ENCODE measurements at regions not wholly inside any gene's neighbourhood (a gene's known extent, or its start where the extent isn't known, plus 50 kb on each side); places are given as distances from the start of the nearest gene placed in this dataset.
"Not testable (repeated sequence)": the region's sequence is repeated elsewhere in the genome, so short reads cannot be mapped to it uniquely, and the experiment has no call there.

GRCh38 chr17:16870253-16871245, 101.4 kb downstream of the TNFRSF13B start:
- DNase-seq, result no peak

GRCh38 chr17:16869531-16870252, 102.2 kb downstream of the TNFRSF13B start:
- not testable (repeated sequence) for DNase-seq

- not testable (repeated sequence) for DNase-seq
These were observed 103.3 kb downstream of the TNFRSF13B start for GRCh38 chr17:16868616-16869015.

- DNase-seq, result not testable (repeated sequence)
These were observed 104.4 kb downstream of the TNFRSF13B start for GRCh38 chr17:16867545-16867944.

GRCh38 chr17:16866841-16867240, 105.1 kb downstream of the TNFRSF13B start:
- DNase-seq, result not testable (repeated sequence)

GRCh38 chr17:16866436-16866835, 105.5 kb downstream of the TNFRSF13B start:
- no peak for DNase-seq

- not testable (repeated sequence) for DNase-seq
These were observed 106.2 kb downstream of the TNFRSF13B start for GRCh38 chr17:16865704-16866103.

- not testable (repeated sequence) for DNase-seq
These were observed 106.8 kb downstream of the TNFRSF13B start for GRCh38 chr17:16865077-16865613.

GRCh38 chr17:16864462-16865076, 107.3 kb downstream of the TNFRSF13B start:
- DNase-seq, result not testable (repeated sequence)

GRCh38 chr17:16861152-16861551, 110.8 kb downstream of the TNFRSF13B start:
- not testable (repeated sequence) for DNase-seq

- DNase-seq, result not testable (repeated sequence)
These were observed 111.5 kb downstream of the TNFRSF13B start for GRCh38 chr17:16860467-16860866.

- DNase-seq, result not testable (repeated sequence)
These were observed 112.4 kb downstream of the TNFRSF13B start for GRCh38 chr17:16859515-16859914.

- DNase-seq, result not testable (repeated sequence)
These were observed 114.2 kb downstream of the TNFRSF13B start for GRCh38 chr17:16857746-16858145.

- not testable (repeated sequence) for DNase-seq
These were observed 115.1 kb downstream of the TNFRSF13B start for GRCh38 chr17:16856846-16857245.

- DNase-seq, result not testable (repeated sequence)
These were observed 115.7 kb downstream of the TNFRSF13B start for GRCh38 chr17:16856171-16856570.

- not testable (repeated sequence) for DNase-seq
These were observed 117.3 kb downstream of the TNFRSF13B start for GRCh38 chr17:16854636-16855035.

- no peak for DNase-seq
These were observed 118.1 kb downstream of the TNFRSF13B start for GRCh38 chr17:16853661-16854320.

- DNase-seq, result not testable (repeated sequence)
These were observed 122.1 kb downstream of the TNFRSF13B start for GRCh38 chr17:16849861-16850260.

GRCh38 chr17:16848997-16849396, 122.9 kb downstream of the TNFRSF13B start:
- not testable (repeated sequence) for DNase-seq

GRCh38 chr17:16845098-16845497, 126.8 kb downstream of the TNFRSF13B start:
- not testable (repeated sequence) for DNase-seq

- not testable (repeated sequence) for DNase-seq
These were observed 127.2 kb downstream of the TNFRSF13B start for GRCh38 chr17:16844669-16845068.

GRCh38 chr17:16843511-16843910, 128.4 kb downstream of the TNFRSF13B start:
- not testable (repeated sequence) for DNase-seq

All from activated naive CD4-positive, alpha-beta T cell treated with anti-CD3 and anti-CD28 coated beads, Interleukin-2, amount 50 U/mL, for 16 hours (primary cell).